Hepatocyte (in vitro differentiated cells): ENCODE measurements at regions not wholly inside any gene's neighbourhood (a gene's known extent, or its start where the extent isn't known, plus 50 kb on each side); places are given as distances from the start of the nearest gene placed in this dataset.

ENCODE experiments used
- CTCF ChIP-seq: fragments of 200-600 bp; sonication (generic); IDR thresholded peaks from 2 replicates; pipeline ENCODE4 v1.5.1; 2016; ENCODE audit warnings: antibody characterized with exemption, mild to moderate bottlenecking; ENCODE audit not compliant: poor library complexity
- EZH2 ChIP-seq: fragments of 200-600 bp; sonication (generic); IDR thresholded peaks from 2 replicates; pipeline ENCODE4 v1.6.1; 2016; ENCODE audit warnings: antibody characterized with exemption, mild to moderate bottlenecking, borderline replicate concordance
- EZH2phosphoT487 ChIP-seq: fragments of 200-600 bp; sonication (generic); IDR thresholded peaks from one replicate; pipeline ENCODE4 v1.6.1; 2018; ENCODE audit warnings: antibody characterized with exemption, mild to moderate bottlenecking, low read depth, moderate library complexity; ENCODE audit not compliant: unreplicated experiment, severe bottlenecking

- no peak for TF ChIP-seq CTCF
- TF ChIP-seq EZH2, result no peak
- no peak for TF ChIP-seq EZH2phosphoT487
Observed at GRCh38 chr4:164441109-164441508, 312.8 kb upstream of the SMIM31 start.
